ENCODE measurements at regions not wholly inside any gene's neighbourhood (a gene's known extent, or its start where the extent isn't known, plus 50 kb on each side); places are given as distances from the start of the nearest gene placed in this dataset.

GRCh38 chr11:81852896-81853295, 880.8 kb downstream of the FAM181B start:
- Histone ChIP-seq H3K4me3 (no peak overlapping the region), H3K27ac (no peak overlapping the region), H3K9me3 (no peaks in the 10 kb centered on the region), H3K4me1 (peaks cover 0 to 6% (median 0%) of the 10 kb centered on the region in 4 donors), H3K36me3 (no peaks in the 10 kb centered on the region), H3K27me3 (no peaks in the 10 kb centered on the region)
- DNase-seq = no peak
- intact Hi-C loops (cut with DNase I; ENCODE audit: low total_unique reads) = no loop called here
- TF ChIP-seq CTCF (IDR thresholded peaks at IDR 0.05) = no peak

GRCh38 chr11:81840380-81840779, 893.3 kb downstream of the FAM181B start:
- H3K4me3 ChIP-seq = no peak overlapping the region
- intact Hi-C loops (cut with DNase I; ENCODE audit: low total_unique reads) = no loop called here
- H3K4me1 ChIP-seq = peaks cover 0 to 15% (median 3%) of the 10 kb centered on the region in 4 donors
- no peaks in the 10 kb centered on the region for H3K27me3 ChIP-seq
- H3K36me3 ChIP-seq = no peaks in the 10 kb centered on the region
- TF ChIP-seq CTCF (IDR thresholded peaks at IDR 0.05) = no peak
- no peak overlapping the region for H3K27ac ChIP-seq
- no peak for DNase-seq
- no peaks in the 10 kb centered on the region for H3K9me3 ChIP-seq

- Histone ChIP-seq H3K9me3 (no peaks in the 10 kb centered on the region), H3K27me3 (no peaks in the 10 kb centered on the region), H3K4me3 (no peak overlapping the region), H3K27ac (no peak overlapping the region), H3K4me1 (peaks cover 0 to 15% (median 3%) of the 10 kb centered on the region in 4 donors), H3K36me3 (no peaks in the 10 kb centered on the region)
- DNase-seq = no peak
- intact Hi-C loops (cut with DNase I; ENCODE audit: low total_unique reads) = no loop called here
- TF ChIP-seq CTCF (IDR thresholded peaks at IDR 0.05) = no peak
These were observed 893.7 kb downstream of the FAM181B start for GRCh38 chr11:81839976-81840375.

GRCh38 chr11:81839016-81839415, 894.6 kb downstream of the FAM181B start:
- H3K4me3 ChIP-seq = no peak overlapping the region
- H3K36me3 ChIP-seq = no peaks in the 10 kb centered on the region
- no peaks in the 10 kb centered on the region for H3K27me3 ChIP-seq
- no peak for TF ChIP-seq CTCF (IDR thresholded peaks at IDR 0.05)
- DNase-seq = no peak
- intact Hi-C loops (cut with DNase I; ENCODE audit: low total_unique reads) = no loop called here
- H3K9me3 ChIP-seq = no peaks in the 10 kb centered on the region
- H3K4me1 ChIP-seq = peaks cover 0 to 15% (median 3%) of the 10 kb centered on the region in 4 donors
- H3K27ac ChIP-seq = no peak overlapping the region

GRCh38 chr11:81829976-81830375, 903.7 kb downstream of the FAM181B start:
- no peak for TF ChIP-seq CTCF (IDR thresholded peaks at IDR 0.05)
- Histone ChIP-seq H3K27me3 (no peaks in the 10 kb centered on the region), H3K9me3 (no peaks in the 10 kb centered on the region), H3K36me3 (no peaks in the 10 kb centered on the region), H3K4me1 (no peaks in the 10 kb centered on the region), H3K27ac (no peak overlapping the region), H3K4me3 (no peak overlapping the region)
- intact Hi-C loops (cut with DNase I; ENCODE audit: low total_unique reads) = no loop called here
- no peak for DNase-seq

GRCh38 chr11:81825346-81825745, 908.3 kb downstream of the FAM181B start:
- Histone ChIP-seq H3K4me3 (no peak overlapping the region), H3K27me3 (no peaks in the 10 kb centered on the region), H3K4me1 (no peaks in the 10 kb centered on the region), H3K36me3 (no peaks in the 10 kb centered on the region), H3K9me3 (no peaks in the 10 kb centered on the region), H3K27ac (no peak overlapping the region)
- intact Hi-C loops (cut with DNase I; ENCODE audit: low total_unique reads) = no loop called here
- DNase-seq = no peak
- TF ChIP-seq CTCF (IDR thresholded peaks at IDR 0.05) = no peak

Data from tibial artery (tissue), 4 donors.